H9 (cell line): ENCODE measurements at regions not wholly inside any gene's neighbourhood (a gene's known extent, or its start where the extent isn't known, plus 50 kb on each side); places are given as distances from the start of the nearest gene placed in this dataset.

Experiments
- DNase-seq: peaks from one replicate; pipeline ENCODE4 v3.0.0-alpha.2; 2017
- H2AFZ ChIP-seq: one replicate; pipeline ENCODE4 v1.6.1; 2013; ENCODE audit warnings: mild to moderate bottlenecking, low read length, control low read depth, moderate library complexity
- H2AK5ac ChIP-seq: 2 replicates; pipeline ENCODE4 v1.6.1; 2013; ENCODE audit warnings: low read length, control low read depth, mixed read lengths; ENCODE audit not compliant: insufficient read length
- H2BK120ac ChIP-seq: one replicate; pipeline ENCODE4 v1.6.1; 2013; ENCODE audit warnings: low read depth, mild to moderate bottlenecking, low read length, control low read depth, inconsistent platforms; ENCODE audit not compliant: poor library complexity, severe bottlenecking
- H2BK12ac ChIP-seq: 2 replicates; pipeline ENCODE4 v1.6.1; 2013; ENCODE audit warnings: low read length, control low read depth, mixed read lengths, low read depth; ENCODE audit not compliant: insufficient read length
- H2BK15ac ChIP-seq: 2 replicates; pipeline ENCODE4 v1.6.1; 2013; ENCODE audit warnings: low read depth, low read length, control low read depth
- H2BK20ac ChIP-seq: one replicate; pipeline ENCODE4 v1.6.1; 2013; ENCODE audit warnings: low read depth, mild to moderate bottlenecking, low read length, control low read depth, inconsistent platforms; ENCODE audit not compliant: poor library complexity, severe bottlenecking
- H2BK5ac ChIP-seq: 2 replicates; pipeline ENCODE4 v1.6.1; 2013; ENCODE audit warnings: low read length, control low read depth, mixed read lengths; ENCODE audit not compliant: insufficient read length
- H3K14ac ChIP-seq: 2 replicates; pipeline ENCODE4 v1.6.1; 2013; ENCODE audit warnings: low read length, control low read depth; ENCODE audit not compliant: insufficient read depth
- H3K18ac ChIP-seq: 2 replicates; pipeline ENCODE4 v1.6.1; 2013; ENCODE audit warnings: low read depth, mild to moderate bottlenecking, mixed read lengths, low read length, control low read depth; ENCODE audit not compliant: insufficient read length
- H3K23ac ChIP-seq: 2 replicates; pipeline ENCODE4 v1.6.1; 2013; ENCODE audit warnings: low read length, control low read depth, mixed read lengths, low read depth; ENCODE audit not compliant: insufficient read length
- H3K23me2 ChIP-seq: 2 replicates; pipeline ENCODE4 v1.6.1; 2013; ENCODE audit warnings: low read depth, mild to moderate bottlenecking, mixed read lengths, low read length, control low read depth; ENCODE audit not compliant: insufficient read length, poor library complexity, severe bottlenecking
- H3K27ac ChIP-seq: 2 replicates; pipeline ENCODE4 v1.5.1; 2013; ENCODE audit warnings: low read length, control low read depth, mixed read lengths, low read depth; ENCODE audit not compliant: insufficient read length
- H3K27me3 ChIP-seq: 2 replicates; pipeline ENCODE4 v1.6.1; 2013; ENCODE audit warnings: low read length, control low read depth, inconsistent platforms; ENCODE audit not compliant: insufficient read depth
- H3K4ac ChIP-seq: 2 replicates; pipeline ENCODE4 v1.6.1; 2013; ENCODE audit warnings: low read depth, mild to moderate bottlenecking, control low read depth, inconsistent platforms, low read length, moderate library complexity
- H3K4me1 ChIP-seq: 2 replicates; pipeline ENCODE4 v1.6.1; 2013; ENCODE audit warnings: low read length, control low read depth, inconsistent platforms; ENCODE audit not compliant: insufficient read depth
- H3K4me2 ChIP-seq: 2 replicates; pipeline ENCODE4 v1.6.1; 2013; ENCODE audit warnings: low read length, control low read depth, mixed read lengths; ENCODE audit not compliant: insufficient read length, insufficient read depth
- H3K56ac ChIP-seq: 2 replicates; pipeline ENCODE4 v1.6.1; 2013; ENCODE audit warnings: low read depth, mild to moderate bottlenecking, mixed read lengths, low read length, control low read depth; ENCODE audit not compliant: insufficient read length
- H3K79me1 ChIP-seq: 2 replicates; pipeline ENCODE4 v1.6.1; 2013; ENCODE audit warnings: low read depth, mild to moderate bottlenecking, moderate library complexity, low read length, control low read depth, inconsistent platforms; ENCODE audit not compliant: insufficient read depth, poor library complexity, severe bottlenecking
- H3K79me2 ChIP-seq: 2 replicates; pipeline ENCODE4 v1.6.1; 2013; ENCODE audit warnings: low read length, control low read depth, inconsistent platforms; ENCODE audit not compliant: insufficient read depth
- H3K9ac ChIP-seq: 2 replicates; pipeline ENCODE4 v1.6.1; 2013; ENCODE audit warnings: low read length, control low read depth, mixed read lengths; ENCODE audit not compliant: insufficient read length; ENCODE audit errors: extremely low read depth
- H3K9me3 ChIP-seq: one replicate; pipeline ENCODE4 v1.6.1; 2013; ENCODE audit warnings: low read depth, low read length, inconsistent platforms; ENCODE audit not compliant: control insufficient read depth
- H3T11ph ChIP-seq: one replicate; pipeline ENCODE4 v1.6.1; 2013; ENCODE audit warnings: mild to moderate bottlenecking, low read length, control low read depth, inconsistent platforms
- H4K20me1 ChIP-seq: one replicate; pipeline ENCODE4 v1.6.1; 2013; ENCODE audit not compliant: control insufficient read depth, insufficient read length, insufficient read depth
- H4K5ac ChIP-seq: 2 replicates; pipeline ENCODE4 v1.6.1; 2013; ENCODE audit warnings: low read depth, mild to moderate bottlenecking, mixed read lengths, low read length, control low read depth; ENCODE audit not compliant: insufficient read length
- H4K8ac ChIP-seq: replicated peaks from 2 replicates; pipeline ENCODE4 v1.6.1; 2013; ENCODE audit warnings: low read length, control low read depth, mixed read lengths, low read depth; ENCODE audit not compliant: insufficient read length
- H4K91ac ChIP-seq: 2 replicates; pipeline ENCODE4 v1.6.1; 2013; ENCODE audit warnings: low read depth, mild to moderate bottlenecking, moderate library complexity, mixed read lengths, low read length, control low read depth; ENCODE audit not compliant: insufficient read length
- H3K27ac Mint-ChIP-seq, 3 experiments: 2 replicates in 2 of 3; 3 replicates in 1 of 3; pipeline ENCODE4 v1.8.0; 2020 to 2021; ENCODE audit warnings: mixed read lengths in 3 of 3, mild to moderate bottlenecking in 1 of 3, moderate library complexity in 1 of 3
- H3K27me3 Mint-ChIP-seq: 2 replicates; pipeline ENCODE4 v1.8.0; 2021; ENCODE audit warnings: low read depth, mild to moderate bottlenecking, moderate library complexity, mixed read lengths
- H3K36me3 Mint-ChIP-seq, 3 experiments: 2 replicates in 2 of 3; 3 replicates in 1 of 3; pipeline ENCODE4 v1.8.0; 2020 to 2021; ENCODE audit warnings: low read depth in 3 of 3, mixed read lengths in 3 of 3; ENCODE audit not compliant: insufficient read depth in 1 of 3
- H3K4me1 Mint-ChIP-seq, 2 experiments: 2 replicates each; pipeline ENCODE4 v1.8.0; 2020; ENCODE audit warnings: mixed read lengths in 2 of 2
- H3K4me3 Mint-ChIP-seq, 2 experiments: 2 replicates in 1 of 2; 3 replicates in 1 of 2; pipeline ENCODE4 v1.8.0; 2020 to 2021; ENCODE audit warnings: mild to moderate bottlenecking in 2 of 2, mixed read lengths in 2 of 2, moderate library complexity in 1 of 2
- H3K9me3 Mint-ChIP-seq, 2 experiments: 2 replicates in 1 of 2; 3 replicates in 1 of 2; pipeline ENCODE4 v1.8.0; 2020; ENCODE audit warnings: mild to moderate bottlenecking in 2 of 2, mixed read lengths in 2 of 2, moderate library complexity in 1 of 2
- CTCF ChIP-seq: fragments of 200-600 bp; sonication (generic); conservative IDR thresholded peaks from 3 replicates; pipeline ENCODE4 v1.8.0; 2021; ENCODE audit warnings: antibody characterized with exemption, mild to moderate bottlenecking
- WGBS: extraction: QIAGEN DNeasy Blood & Tissue Kit; methylation state at CpG from one replicate; pipeline ENCODE4 v1.1.7; 2013; ENCODE audit warnings: missing lambda C conversion rate, low lambda C conversion rate, mixed read lengths; ENCODE audit not compliant: insufficient read length; ENCODE audit errors: extremely low coverage; 5-methylcytosine and 5-hydroxymethylcytosine counted together

- Histone ChIP-seq H4K20me1 (no peaks in the 10 kb centered on the region), H4K91ac (no peak overlapping the region), H4K8ac (no peak overlapping the region), H2AFZ (no peak overlapping the region), H3K27me3 (no peaks in the 10 kb centered on the region; the same call in 1 of the 2 replicates), H2AK5ac (no peak overlapping the region), H3K79me1 (no peaks in the 10 kb centered on the region), H3K79me2 (no peaks in the 10 kb centered on the region), H3K4ac (no peak overlapping the region), H3T11ph (no peak overlapping the region), H3K4me1 (no peaks in the 10 kb centered on the region), H3K4me2 (no peak overlapping the region), H3K56ac (no peak overlapping the region), H2BK15ac (no peak overlapping the region), H3K27ac (no peak overlapping the region), H2BK120ac (no peak overlapping the region), H3K23ac (no peak overlapping the region), H4K5ac (no peak overlapping the region), H3K18ac (no peak overlapping the region), H2BK12ac (no peak overlapping the region), H3K9ac (no peak overlapping the region), H3K9me3 (no peaks in the 10 kb centered on the region), H2BK5ac (no peak overlapping the region), H3K23me2 (no peaks in the 10 kb centered on the region), H2BK20ac (no peak overlapping the region), H3K14ac (no peak overlapping the region)
- peaks cover 15% of the 10 kb centered on the region for H3K27me3 Mint-ChIP-seq
- no peak for DNase-seq
- no CpG with 5 or more reads among the region's 11 CpGs for WGBS
- peak overlapping the region in 1 of 3 experiments; percentile 71; a peak in 1 of 7 replicates for H3K27ac Mint-ChIP-seq
- TF ChIP-seq CTCF, result no peak
- H3K4me1 Mint-ChIP-seq, result peaks cover 0 to 2% of the 10 kb centered on the region in 2 experiments; a peak in 1 of 4 replicates
- H3K9me3 Mint-ChIP-seq, result no peaks in the 10 kb centered on the region
- H3K36me3 Mint-ChIP-seq, result no peaks in the 10 kb centered on the region
- no peak overlapping the region for H3K4me3 Mint-ChIP-seq
Measured at GRCh38 chr20:60238992-60239660, 280.9 kb downstream of the CDH26 start.
